HG02973 (cell line): ENCODE measurements at regions not wholly inside any gene's neighbourhood (a gene's known extent, or its start where the extent isn't known, plus 50 kb on each side); places are given as distances from the start of the nearest gene placed in this dataset.
"Not testable (repeated sequence)": the region's sequence is repeated elsewhere in the genome, so short reads cannot be mapped to it uniquely, and the experiment has no call there.

Source experiments
- ATAC-seq: cut with Tn5 transposase; IDR thresholded peaks from one replicate; pipeline ENCODE4 v1.9.1; 2021; ENCODE audit warnings: moderate library complexity; ENCODE audit not compliant: unreplicated experiment

GRCh38 chr4:85153221-85153620 is 186.7 kb upstream of the WDFY3 start:
- no peak for ATAC-seq

GRCh38 chr4:85154591-85154990 is 188.1 kb upstream of the WDFY3 start:
- no peak for ATAC-seq

GRCh38 chr4:85165808-85166207 is 199.3 kb upstream of the WDFY3 start:
- ATAC-seq: no peak

- no peak for ATAC-seq
Measured at GRCh38 chr4:85166318-85166717, 199.8 kb upstream of the WDFY3 start.

GRCh38 chr4:85168234-85168834 is 201.8 kb upstream of the WDFY3 start:
- ATAC-seq: no peak

- no peak for ATAC-seq
Measured at GRCh38 chr4:85170241-85170640, 203.8 kb upstream of the WDFY3 start.

- ATAC-seq: no peak
Measured at GRCh38 chr4:85175190-85175589, 208.7 kb upstream of the WDFY3 start.

GRCh38 chr4:85177092-85177491 is 210.6 kb upstream of the WDFY3 start:
- ATAC-seq: no peak

GRCh38 chr4:85177679-85178078 is 211.2 kb upstream of the WDFY3 start:
- no peak for ATAC-seq

GRCh38 chr4:85180533-85180932 is 214.0 kb upstream of the WDFY3 start:
- no peak for ATAC-seq

GRCh38 chr4:85187106-85187505 is 220.6 kb upstream of the WDFY3 start:
- no peak for ATAC-seq

GRCh38 chr4:85196015-85196414 is 229.5 kb upstream of the WDFY3 start:
- ATAC-seq: not testable (repeated sequence)

- no peak for ATAC-seq
Measured at GRCh38 chr4:85200106-85200505, 233.6 kb upstream of the WDFY3 start.

- no peak for ATAC-seq
Measured at GRCh38 chr4:85209161-85209560, 242.7 kb upstream of the WDFY3 start.

- ATAC-seq: no peak
Measured at GRCh38 chr4:85210353-85210752, 243.9 kb upstream of the WDFY3 start.

- ATAC-seq: not testable (repeated sequence)
Measured at GRCh38 chr4:85216571-85216970, 250.1 kb upstream of the WDFY3 start.

GRCh38 chr4:85218756-85219155 is 252.3 kb upstream of the WDFY3 start:
- no peak for ATAC-seq

GRCh38 chr4:85221606-85222005 is 253.3 kb upstream of the ARHGAP24 start:
- no peak for ATAC-seq

- no peak for ATAC-seq
Measured at GRCh38 chr4:85222561-85222960, 252.4 kb upstream of the ARHGAP24 start.

GRCh38 chr4:85228264-85228663 is 246.7 kb upstream of the ARHGAP24 start:
- no peak for ATAC-seq

- no peak for ATAC-seq
Measured at GRCh38 chr4:85233516-85233915, 241.4 kb upstream of the ARHGAP24 start.

- no peak for ATAC-seq
Measured at GRCh38 chr4:85243857-85244256, 231.1 kb upstream of the ARHGAP24 start.

- ATAC-seq: no peak
Measured at GRCh38 chr4:85244638-85245037, 230.3 kb upstream of the ARHGAP24 start.
